ENCODE measurements at regions not wholly inside any gene's neighbourhood (a gene's known extent, or its start where the extent isn't known, plus 50 kb on each side); places are given as distances from the start of the nearest gene placed in this dataset.

GRCh38 chr1:103901072-103901471, 151.4 kb downstream of the AMY1C start:
- Histone ChIP-seq H3K4ac (ENCODE audit: low read depth in 1 of 2, low read length in 2 of 2) (no peak overlapping the region), H3K9ac (ENCODE audit: low read length) (no peak overlapping the region), H3K27me3 (ENCODE audit: control insufficient read depth in 1 of 2, insufficient read depth in 1 of 2, low read length in 2 of 2) (no peaks in the 10 kb centered on the region), H3K4me1 (ENCODE audit: control insufficient read depth, insufficient read depth, low read depth, low read length) (no peaks in the 10 kb centered on the region), H2AFZ (ENCODE audit: low read depth, low read length) (no peak overlapping the region), H2BK15ac (ENCODE audit: low read depth, poor library complexity, severe bottlenecking) (no peak overlapping the region), H3K4me3 (ENCODE audit: insufficient read depth in 1 of 2, low read depth in 1 of 2, low read length in 2 of 2) (no peak overlapping the region), H3K4me2 (ENCODE audit: low read length, poor library complexity, severe bottlenecking) (no peak overlapping the region), H3K14ac (ENCODE audit: low read length in 2 of 2) (no peak overlapping the region), H4K91ac (ENCODE audit: low read length) (no peak overlapping the region), H2BK5ac (ENCODE audit: low read depth, low read length, poor library complexity, severe bottlenecking) (no peak overlapping the region), H3K23ac (ENCODE audit: low read length in 2 of 2) (no peak overlapping the region), H3K9me3 (ENCODE audit: control insufficient read depth, low read length) (no peaks in the 10 kb centered on the region), H2BK12ac (ENCODE audit: low read length in 2 of 2) (no peak overlapping the region), H3K18ac (ENCODE audit: low read depth in 1 of 2, low read length in 2 of 2) (no peak overlapping the region), H3K79me1 (replicated peaks; ENCODE audit: low read length, poor library complexity, severe bottlenecking) (no peaks in the 10 kb centered on the region), H3K36me3 (ENCODE audit: control insufficient read depth in 1 of 2, insufficient read depth in 2 of 2, low read depth in 1 of 2, low read length in 2 of 2) (no peaks in the 10 kb centered on the region), H3K27ac (ENCODE audit: low read length, poor library complexity, severe bottlenecking) (no peak overlapping the region), H2BK120ac (ENCODE audit: low read depth, low read length) (no peak overlapping the region), H2AK5ac (ENCODE audit: low read length, severe bottlenecking) (no peak overlapping the region), H4K8ac (ENCODE audit: low read length) (no peak overlapping the region)
- DNase-seq: no peak
- WGBS: 60% methylated on average over 4 of the region's 4 CpGs

GRCh38 chr1:103905363-103905762, 155.7 kb downstream of the AMY1C start:
- no peaks in the 10 kb centered on the region for H3K36me3 ChIP-seq (ENCODE audit: control insufficient read depth in 1 of 2, insufficient read depth in 2 of 2, low read depth in 1 of 2, low read length in 2 of 2)
- no peak overlapping the region for H3K18ac ChIP-seq (ENCODE audit: low read depth in 1 of 2, low read length in 2 of 2)

GRCh38 chr1:103911450-103911849, 161.8 kb downstream of the AMY1C start:
- no peaks in the 10 kb centered on the region for H3K27me3 ChIP-seq (ENCODE audit: control insufficient read depth in 1 of 2, insufficient read depth in 1 of 2, low read length in 2 of 2)
- no peak overlapping the region for H2AFZ ChIP-seq (ENCODE audit: low read depth, low read length)
- no peak overlapping the region for H3K9ac ChIP-seq (ENCODE audit: low read length)
- H3K4me2 ChIP-seq (ENCODE audit: low read length, poor library complexity, severe bottlenecking): no peak overlapping the region
- no peak overlapping the region for H3K18ac ChIP-seq (ENCODE audit: low read depth in 1 of 2, low read length in 2 of 2)
- DNase-seq: no peak
- no peak overlapping the region for H3K14ac ChIP-seq (ENCODE audit: low read length in 2 of 2)
- peaks cover 3% of the 10 kb centered on the region for H3K9me3 ChIP-seq (ENCODE audit: control insufficient read depth, low read length)
- H3K4ac ChIP-seq (ENCODE audit: low read depth in 1 of 2, low read length in 2 of 2): no peak overlapping the region
- no peaks in the 10 kb centered on the region for H3K36me3 ChIP-seq (ENCODE audit: control insufficient read depth in 1 of 2, insufficient read depth in 2 of 2, low read depth in 1 of 2, low read length in 2 of 2)
- no peak overlapping the region for H3K23ac ChIP-seq (ENCODE audit: low read length in 2 of 2)
- no peak overlapping the region for H2BK5ac ChIP-seq (ENCODE audit: low read depth, low read length, poor library complexity, severe bottlenecking)
- H2BK120ac ChIP-seq (ENCODE audit: low read depth, low read length): no peak overlapping the region
- no peak overlapping the region for H4K91ac ChIP-seq (ENCODE audit: low read length)
- no peak overlapping the region for H3K4me3 ChIP-seq (ENCODE audit: insufficient read depth in 1 of 2, low read depth in 1 of 2, low read length in 2 of 2)
- no peak overlapping the region for H4K8ac ChIP-seq (ENCODE audit: low read length)
- H2BK12ac ChIP-seq (ENCODE audit: low read length in 2 of 2): no peak overlapping the region
- no CpG with 5 or more reads among the region's 2 CpGs for WGBS
- no peak overlapping the region for H3K27ac ChIP-seq (ENCODE audit: low read length, poor library complexity, severe bottlenecking)
- H2AK5ac ChIP-seq (ENCODE audit: low read length, severe bottlenecking): no peak overlapping the region
- no peak overlapping the region for H2BK15ac ChIP-seq (ENCODE audit: low read depth, poor library complexity, severe bottlenecking)
- H3K79me1 ChIP-seq (replicated peaks; ENCODE audit: low read length, poor library complexity, severe bottlenecking): no peaks in the 10 kb centered on the region
- no peaks in the 10 kb centered on the region for H3K4me1 ChIP-seq (ENCODE audit: control insufficient read depth, insufficient read depth, low read depth, low read length)

More at GRCh38 chr1:103905363-103905762, 155.7 kb downstream of the AMY1C start:
- 70% methylated on average over 1 of the region's 1 CpG for WGBS
- no peak overlapping the region for H2AK5ac ChIP-seq (ENCODE audit: low read length, severe bottlenecking)
- H4K8ac ChIP-seq (ENCODE audit: low read length): no peak overlapping the region
- H3K14ac ChIP-seq (ENCODE audit: low read length in 2 of 2): no peak overlapping the region
- no peaks in the 10 kb centered on the region for H3K9me3 ChIP-seq (ENCODE audit: control insufficient read depth, low read length)
- no peak overlapping the region for H3K4ac ChIP-seq (ENCODE audit: low read depth in 1 of 2, low read length in 2 of 2)
- H3K4me2 ChIP-seq (ENCODE audit: low read length, poor library complexity, severe bottlenecking): no peak overlapping the region
- H2BK15ac ChIP-seq (ENCODE audit: low read depth, poor library complexity, severe bottlenecking): no peak overlapping the region
- H3K4me1 ChIP-seq (ENCODE audit: control insufficient read depth, insufficient read depth, low read depth, low read length): no peaks in the 10 kb centered on the region
- H3K4me3 ChIP-seq (ENCODE audit: insufficient read depth in 1 of 2, low read depth in 1 of 2, low read length in 2 of 2): no peak overlapping the region
- H3K27ac ChIP-seq (ENCODE audit: low read length, poor library complexity, severe bottlenecking): no peak overlapping the region
- DNase-seq: no peak
- H2AFZ ChIP-seq (ENCODE audit: low read depth, low read length): no peak overlapping the region
- H3K9ac ChIP-seq (ENCODE audit: low read length): no peak overlapping the region
- no peak overlapping the region for H2BK12ac ChIP-seq (ENCODE audit: low read length in 2 of 2)
- no peaks in the 10 kb centered on the region for H3K27me3 ChIP-seq (ENCODE audit: control insufficient read depth in 1 of 2, insufficient read depth in 1 of 2, low read length in 2 of 2)
- no peak overlapping the region for H2BK5ac ChIP-seq (ENCODE audit: low read depth, low read length, poor library complexity, severe bottlenecking)
- no peak overlapping the region for H4K91ac ChIP-seq (ENCODE audit: low read length)
- no peak overlapping the region for H3K23ac ChIP-seq (ENCODE audit: low read length in 2 of 2)
- no peaks in the 10 kb centered on the region for H3K79me1 ChIP-seq (replicated peaks; ENCODE audit: low read length, poor library complexity, severe bottlenecking)
- no peak overlapping the region for H2BK120ac ChIP-seq (ENCODE audit: low read depth, low read length)

DNA sequence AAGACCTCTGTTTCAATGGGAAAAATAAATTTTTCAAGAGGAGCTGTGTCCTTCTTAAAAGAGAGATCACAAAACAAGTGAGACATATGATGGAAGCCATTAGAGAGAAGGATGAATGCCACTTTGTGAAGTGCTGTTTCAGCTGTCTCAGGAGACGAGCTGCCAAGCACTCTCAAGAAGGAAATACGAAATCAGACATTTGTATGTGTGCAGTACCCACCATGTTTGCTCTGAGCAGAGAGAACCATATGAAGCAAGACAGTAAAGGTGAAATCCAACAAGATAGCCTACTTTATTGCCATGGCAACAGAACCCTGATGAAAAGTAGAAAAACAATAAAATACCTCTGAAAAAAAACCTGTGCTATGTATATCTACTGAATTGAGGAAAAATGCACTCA, 168.1 kb downstream of the AMY1C start:
- 40% methylated on average over 2 of the region's 2 CpGs for WGBS
- Histone ChIP-seq H3K4me2 (ENCODE audit: low read length, poor library complexity, severe bottlenecking) (no peak overlapping the region), H3K36me3 (ENCODE audit: control insufficient read depth in 1 of 2, insufficient read depth in 2 of 2, low read depth in 1 of 2, low read length in 2 of 2) (no peaks in the 10 kb centered on the region), H2BK15ac (ENCODE audit: low read depth, poor library complexity, severe bottlenecking) (no peak overlapping the region), H3K79me1 (replicated peaks; ENCODE audit: low read length, poor library complexity, severe bottlenecking) (no peaks in the 10 kb centered on the region), H3K9ac (ENCODE audit: low read length) (no peak overlapping the region), H2BK12ac (ENCODE audit: low read length in 2 of 2) (no peak overlapping the region), H2AK5ac (ENCODE audit: low read length, severe bottlenecking) (no peak overlapping the region), H4K91ac (ENCODE audit: low read length) (no peak overlapping the region), H3K18ac (ENCODE audit: low read depth in 1 of 2, low read length in 2 of 2) (no peak overlapping the region), H2BK120ac (ENCODE audit: low read depth, low read length) (no peak overlapping the region), H3K14ac (ENCODE audit: low read length in 2 of 2) (no peak overlapping the region), H2AFZ (ENCODE audit: low read depth, low read length) (no peak overlapping the region), H3K4me1 (ENCODE audit: control insufficient read depth, insufficient read depth, low read depth, low read length) (no peaks in the 10 kb centered on the region), H4K8ac (ENCODE audit: low read length) (no peak overlapping the region), H3K9me3 (ENCODE audit: control insufficient read depth, low read length) (no peaks in the 10 kb centered on the region), H3K27ac (ENCODE audit: low read length, poor library complexity, severe bottlenecking) (no peak overlapping the region), H2BK5ac (ENCODE audit: low read depth, low read length, poor library complexity, severe bottlenecking) (no peak overlapping the region), H3K27me3 (ENCODE audit: control insufficient read depth in 1 of 2, insufficient read depth in 1 of 2, low read length in 2 of 2) (no peaks in the 10 kb centered on the region), H3K4me3 (ENCODE audit: insufficient read depth in 1 of 2, low read depth in 1 of 2, low read length in 2 of 2) (no peak overlapping the region), H3K23ac (ENCODE audit: low read length in 2 of 2) (no peak overlapping the region), H3K4ac (ENCODE audit: low read depth in 1 of 2, low read length in 2 of 2) (no peak overlapping the region)
- DNase-seq: no peak
